RPMI8226 (cell line): ENCODE measurements at regions not wholly inside any gene's neighbourhood (a gene's known extent, or its start where the extent isn't known, plus 50 kb on each side); places are given as distances from the start of the nearest gene placed in this dataset.
A peak's percentile ranks its signal among the peaks of the same experiment; 100 is the strongest.
"Not testable (repeated sequence)": the region's sequence is repeated elsewhere in the genome, so short reads cannot be mapped to it uniquely, and the experiment has no call there.

Experiments used
- DNase-seq: peaks from one replicate; pipeline ENCODE4 v3.0.0-alpha.2; 2015

- no peak for DNase-seq
These were observed 57.3 kb upstream of the PRSS12 start for GRCh38 chr4:118410138-118410537.

GRCh38 chr4:118417325-118417724 lies 64.5 kb upstream of the PRSS12 start:
- no peak for DNase-seq

GRCh38 chr4:118417800-118418199 lies 65.0 kb upstream of the PRSS12 start:
- not testable (repeated sequence) for DNase-seq

GRCh38 chr4:118418396-118418795 lies 65.6 kb upstream of the PRSS12 start:
- not testable (repeated sequence) for DNase-seq

GRCh38 chr4:118419626-118420025 lies 66.8 kb upstream of the PRSS12 start:
- DNase-seq = not testable (repeated sequence)

- peak; percentile 20 for DNase-seq
These were observed 71.3 kb upstream of the PRSS12 start for GRCh38 chr4:118424062-118424461.

GRCh38 chr4:118428881-118429280 lies 76.1 kb upstream of the PRSS12 start:
- not testable (repeated sequence) for DNase-seq

GRCh38 chr4:118432359-118432758 lies 79.6 kb upstream of the PRSS12 start:
- not testable (repeated sequence) for DNase-seq

GRCh38 chr4:118433612-118434375 lies 81.0 kb upstream of the PRSS12 start:
- DNase-seq = not testable (repeated sequence)

GRCh38 chr4:118435415-118435814 lies 82.6 kb upstream of the PRSS12 start:
- not testable (repeated sequence) for DNase-seq

- DNase-seq = not testable (repeated sequence)
These were observed 89.5 kb upstream of the PRSS12 start for GRCh38 chr4:118442115-118442837.

GRCh38 chr4:118447397-118447796 lies 94.6 kb upstream of the PRSS12 start:
- not testable (repeated sequence) for DNase-seq

GRCh38 chr4:118454857-118455256 lies 102.1 kb upstream of the PRSS12 start:
- not testable (repeated sequence) for DNase-seq

GRCh38 chr4:118461435-118461834 lies 108.6 kb upstream of the PRSS12 start:
- not testable (repeated sequence) for DNase-seq

- not testable (repeated sequence) for DNase-seq
These were observed 113.0 kb upstream of the PRSS12 start for GRCh38 chr4:118465831-118466230.

- not testable (repeated sequence) for DNase-seq
These were observed 121.3 kb upstream of the PRSS12 start for GRCh38 chr4:118474001-118474626.

GRCh38 chr4:118474771-118475170 lies 122.0 kb upstream of the PRSS12 start:
- DNase-seq = not testable (repeated sequence)

GRCh38 chr4:118475901-118476300 lies 123.1 kb upstream of the PRSS12 start:
- DNase-seq = not testable (repeated sequence)

GRCh38 chr4:118477826-118478225 lies 125.0 kb upstream of the PRSS12 start:
- not testable (repeated sequence) for DNase-seq

- not testable (repeated sequence) for DNase-seq
These were observed 133.1 kb upstream of the PRSS12 start for GRCh38 chr4:118485801-118486314.

GRCh38 chr4:118492963-118493362 lies 140.2 kb upstream of the PRSS12 start:
- DNase-seq = not testable (repeated sequence)

GRCh38 chr4:118494437-118494836 lies 141.6 kb upstream of the PRSS12 start:
- DNase-seq = not testable (repeated sequence)

- DNase-seq = not testable (repeated sequence)
These were observed 150.2 kb upstream of the PRSS12 start for GRCh38 chr4:118502967-118503366.
